ENCODE measurements at regions not wholly inside any gene's neighbourhood (a gene's known extent, or its start where the extent isn't known, plus 50 kb on each side); places are given as distances from the start of the nearest gene placed in this dataset.

- TF ChIP-seq ZNF280C (tag by site-specific recombination; IDR thresholded peaks at IDR 0.05) (no peak), MEIS1 (CRISPR knock-in tag; IDR thresholded peaks at IDR 0.05; ENCODE audit: borderline replicate concordance) (no peak), ZNF174 (tag by site-specific recombination; IDR thresholded peaks at IDR 0.05) (no peak), ZNF394 (tag by site-specific recombination; IDR thresholded peaks at IDR 0.05; ENCODE audit: borderline replicate concordance) (no peak), ZNF660 (tag by site-specific recombination; IDR thresholded peaks at IDR 0.05) (no peak)
Observed at GRCh38 chr13:50518781-50519201, 324.7 kb downstream of the DLEU7 start (continued).

- TF ChIP-seq ZNF391 (tag by site-specific recombination; IDR thresholded peaks at IDR 0.05; ENCODE audit: borderline replicate concordance, low read depth) (no peak), ZNF214 (tag by site-specific recombination; IDR thresholded peaks at IDR 0.05; ENCODE audit: borderline replicate concordance) (peak; percentile 93)
- POLR2A ChIA-PET: no interaction called here
- no peak overlapping the region for H3K4me3 ChIP-seq (ENCODE audit: low read depth, low read length)
- no peaks in the 10 kb centered on the region for H3K36me3 ChIP-seq (ENCODE audit: control insufficient read depth in 2 of 2, insufficient read depth in 1 of 2, low read length in 2 of 2)
- CTCF ChIA-PET: no interaction called here
- no peak overlapping the region for H3K27ac ChIP-seq (ENCODE audit: extremely low read depth, low read depth, low read length)
- H3K4me1 ChIP-seq (ENCODE audit: control insufficient read depth, insufficient read depth, low read length): peaks cover 7% of the 10 kb centered on the region; the same call in 1 of the 2 replicates
- H3K9me3 ChIP-seq (ENCODE audit: control insufficient read depth, insufficient read depth, low read depth, low read length): no peaks in the 10 kb centered on the region
Observed at GRCh38 chr13:50519866-50520265, 323.6 kb downstream of the DLEU7 start.

GRCh38 chr13:50521006-50521830, 322.3 kb downstream of the DLEU7 start:
- Histone ChIP-seq H3K4me3 (ENCODE audit: low read depth, low read length) (no peak overlapping the region), H3K27ac (ENCODE audit: extremely low read depth, low read depth, low read length) (no peak overlapping the region), H3K36me3 (ENCODE audit: control insufficient read depth in 2 of 2, insufficient read depth in 1 of 2, low read length in 2 of 2) (no peaks in the 10 kb centered on the region), H3K4me1 (ENCODE audit: control insufficient read depth, insufficient read depth, low read length) (peaks cover 7% of the 10 kb centered on the region; the same call in 1 of the 2 replicates), H3K9me3 (ENCODE audit: control insufficient read depth, insufficient read depth, low read depth, low read length) (no peaks in the 10 kb centered on the region)
- POLR2A ChIA-PET: no interaction called here
- TF ChIP-seq WT1 (tag by site-specific recombination; IDR thresholded peaks at IDR 0.05): 0 out of 2 replicates have a peak, but pooled peaks have one; percentile 48
- TF ChIP-seq ZNF660 (tag by site-specific recombination; IDR thresholded peaks at IDR 0.05): 0 out of 2 replicates have a peak, but pooled peaks have one; percentile 26
- TF ChIP-seq ZNF132 (tag by site-specific recombination; IDR thresholded peaks at IDR 0.05; ENCODE audit: borderline replicate concordance): no peak
- TF ChIP-seq ZNF394 (tag by site-specific recombination; IDR thresholded peaks at IDR 0.05; ENCODE audit: borderline replicate concordance): no peak
- no peak for TF ChIP-seq PRDM6 (tag by site-specific recombination; IDR thresholded peaks at IDR 0.05)
- no peak for TF ChIP-seq ZNF664 (tag by site-specific recombination; IDR thresholded peaks at IDR 0.05)
- TF ChIP-seq ZNF518A (tag by site-specific recombination; conservative IDR thresholded peaks at IDR 0.05; ENCODE audit: low read depth): peak; percentile 21; the same call in 1 of the 2 replicates
- TF ChIP-seq ZNF548 (tag by site-specific recombination; IDR thresholded peaks at IDR 0.05): no peak
- no peak for TF ChIP-seq ZNF561 (tag by site-specific recombination; IDR thresholded peaks at IDR 0.05; ENCODE audit: borderline replicate concordance)
- peak; percentile 64 for TF ChIP-seq REST (tag by site-specific recombination; IDR thresholded peaks at IDR 0.05)
- no peak for TF ChIP-seq HOXD13 (CRISPR knock-in tag; IDR thresholded peaks at IDR 0.05; ENCODE audit: borderline replicate concordance)
- TF ChIP-seq ZNF366 (tag by site-specific recombination; conservative IDR thresholded peaks at IDR 0.05): no peak
- CTCF ChIA-PET: interaction anchor here (0.6 to 0.7 kb wide), 2 partner anchors 9 to 79 kb away, joined by 3 to 5 read pairs; no protein-coding TSS in a partner anchor

Data from HEK293 (cell line).